ENCODE measurements at regions not wholly inside any gene's neighbourhood (a gene's known extent, or its start where the extent isn't known, plus 50 kb on each side); places are given as distances from the start of the nearest gene placed in this dataset.
"Not testable (repeated sequence)": the region's sequence is repeated elsewhere in the genome, so short reads cannot be mapped to it uniquely, and the experiment has no call there.

- not testable (repeated sequence) for DNase-seq
Measured at GRCh38 chr14:37712476-37712860, 117.0 kb downstream of the TTC6 start.

- DNase-seq, result no peak
Measured at GRCh38 chr14:37712976-37713431, 117.6 kb downstream of the TTC6 start.

- DNase-seq, result no peak
Measured at GRCh38 chr14:37720131-37720530, 124.7 kb downstream of the TTC6 start.

GRCh38 chr14:37721976-37722659, 126.7 kb downstream of the TTC6 start:
- no peak for DNase-seq

- no peak for DNase-seq
Measured at GRCh38 chr14:37723515-37723914, 128.1 kb downstream of the TTC6 start.

- no peak for DNase-seq
Measured at GRCh38 chr14:37726708-37727107, 131.3 kb downstream of the TTC6 start.

- DNase-seq, result no peak
Measured at GRCh38 chr14:37729218-37729617, 133.8 kb downstream of the TTC6 start.

GRCh38 chr14:37731094-37731493, 135.7 kb downstream of the TTC6 start:
- no peak for DNase-seq

- DNase-seq, result no peak
Measured at GRCh38 chr14:37745657-37746056, 150.2 kb downstream of the TTC6 start.

GRCh38 chr14:37746140-37746832, 150.9 kb downstream of the TTC6 start:
- no peak for DNase-seq

GRCh38 chr14:37753459-37753858, 158.0 kb downstream of the TTC6 start:
- DNase-seq, result no peak

GRCh38 chr14:37760275-37760674, 164.8 kb downstream of the TTC6 start:
- DNase-seq, result not testable (repeated sequence)

GRCh38 chr14:37763266-37763665, 167.8 kb downstream of the TTC6 start:
- DNase-seq, result no peak

- DNase-seq, result not testable (repeated sequence)
Measured at GRCh38 chr14:37772283-37772682, 176.9 kb downstream of the TTC6 start.

GRCh38 chr14:37776791-37777499, 181.5 kb downstream of the TTC6 start:
- DNase-seq, result no peak

GRCh38 chr14:37778135-37778943, 182.9 kb downstream of the TTC6 start:
- no peak for DNase-seq

- DNase-seq, result no peak
Measured at GRCh38 chr14:37779480-37779879, 184.1 kb downstream of the TTC6 start.

GRCh38 chr14:37780731-37781130, 185.3 kb downstream of the TTC6 start:
- not testable (repeated sequence) for DNase-seq

- not testable (repeated sequence) for DNase-seq
Measured at GRCh38 chr14:37784203-37784826, 188.9 kb downstream of the TTC6 start.

- not testable (repeated sequence) for DNase-seq
Measured at GRCh38 chr14:37784827-37785223, 189.4 kb downstream of the TTC6 start.

GRCh38 chr14:37785298-37785697, 189.9 kb downstream of the TTC6 start:
- not testable (repeated sequence) for DNase-seq

- DNase-seq, result not testable (repeated sequence)
Measured at GRCh38 chr14:37786114-37786625, 190.7 kb downstream of the TTC6 start.

Measured in Kasumi-1 (cell line).